ENCODE measurements at regions not wholly inside any gene's neighbourhood (a gene's known extent, or its start where the extent isn't known, plus 50 kb on each side); places are given as distances from the start of the nearest gene placed in this dataset.

DNA sequence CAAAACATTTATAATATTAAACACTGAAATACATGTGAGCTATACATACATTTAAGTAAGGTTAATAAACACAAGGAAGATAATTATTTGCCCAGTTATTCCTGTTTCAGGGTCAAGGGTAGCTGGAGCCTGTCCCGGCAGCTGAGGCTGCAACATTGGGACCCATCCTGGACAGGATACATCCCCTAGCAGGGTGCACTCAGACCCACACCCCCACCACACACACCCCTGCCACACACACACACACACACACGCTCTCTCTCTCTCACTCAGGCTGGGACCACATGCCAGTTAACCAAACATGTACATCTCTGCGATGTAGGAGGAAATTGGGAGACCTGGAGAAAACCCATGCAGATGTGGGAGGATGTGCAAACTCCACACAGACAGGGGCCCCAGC is 112.6 kb upstream of the TMCC3 start:
- TF ChIP-seq, protein P1, sequence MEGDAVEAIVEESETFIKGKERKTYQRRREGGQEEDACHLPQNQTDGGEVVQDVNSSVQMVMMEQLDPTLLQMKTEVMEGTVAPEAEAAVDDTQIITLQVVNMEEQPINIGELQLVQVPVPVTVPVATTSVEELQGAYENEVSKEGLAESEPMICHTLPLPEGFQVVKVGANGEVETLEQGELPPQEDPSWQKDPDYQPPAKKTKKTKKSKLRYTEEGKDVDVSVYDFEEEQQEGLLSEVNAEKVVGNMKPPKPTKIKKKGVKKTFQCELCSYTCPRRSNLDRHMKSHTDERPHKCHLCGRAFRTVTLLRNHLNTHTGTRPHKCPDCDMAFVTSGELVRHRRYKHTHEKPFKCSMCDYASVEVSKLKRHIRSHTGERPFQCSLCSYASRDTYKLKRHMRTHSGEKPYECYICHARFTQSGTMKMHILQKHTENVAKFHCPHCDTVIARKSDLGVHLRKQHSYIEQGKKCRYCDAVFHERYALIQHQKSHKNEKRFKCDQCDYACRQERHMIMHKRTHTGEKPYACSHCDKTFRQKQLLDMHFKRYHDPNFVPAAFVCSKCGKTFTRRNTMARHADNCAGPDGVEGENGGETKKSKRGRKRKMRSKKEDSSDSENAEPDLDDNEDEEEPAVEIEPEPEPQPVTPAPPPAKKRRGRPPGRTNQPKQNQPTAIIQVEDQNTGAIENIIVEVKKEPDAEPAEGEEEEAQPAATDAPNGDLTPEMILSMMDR (conservative IDR thresholded peaks at IDR 0.05) = no peak
- no peak for TF ChIP-seq EZH2 (IDR thresholded peaks at IDR 0.05; ENCODE audit: low read depth)
